HG03571 (cell line): ENCODE measurements at regions not wholly inside any gene's neighbourhood (a gene's known extent, or its start where the extent isn't known, plus 50 kb on each side); places are given as distances from the start of the nearest gene placed in this dataset.

Experiments used
- ATAC-seq: cut with Tn5 transposase; IDR thresholded peaks from one replicate; pipeline ENCODE4 v1.9.1; 2021; ENCODE audit not compliant: unreplicated experiment

- no peak for ATAC-seq
These were observed 251.7 kb downstream of the FZD1 start for GRCh38 chr7:91515961-91516360.

DNA sequence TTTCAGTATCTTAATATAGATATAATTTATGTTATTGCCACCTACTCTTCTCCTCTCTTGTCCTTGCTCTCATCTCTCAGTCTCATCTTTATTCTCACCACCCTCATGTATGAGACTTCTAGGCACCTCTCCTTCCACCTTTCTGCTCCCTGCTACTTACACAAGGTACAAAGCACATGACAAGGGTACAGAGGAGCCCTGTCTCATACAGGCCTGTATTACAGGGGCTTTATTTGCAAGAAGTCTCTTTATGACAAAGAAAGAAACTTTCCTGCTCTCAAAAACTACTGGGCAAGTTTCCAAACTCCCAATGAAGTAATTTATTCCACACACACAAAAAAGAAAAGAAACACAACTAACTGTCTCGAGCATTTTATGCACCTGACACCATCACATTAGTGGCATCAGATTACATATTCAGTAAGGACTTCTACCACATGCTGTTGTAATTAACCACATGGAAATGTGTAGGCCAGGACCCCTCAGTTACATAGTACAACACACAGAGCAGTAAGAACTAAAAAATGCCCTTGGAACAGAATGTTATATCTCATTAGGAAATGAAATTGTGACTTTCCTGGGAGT lies 253.1 kb downstream of the FZD1 start:
- no peak for ATAC-seq

DNA sequence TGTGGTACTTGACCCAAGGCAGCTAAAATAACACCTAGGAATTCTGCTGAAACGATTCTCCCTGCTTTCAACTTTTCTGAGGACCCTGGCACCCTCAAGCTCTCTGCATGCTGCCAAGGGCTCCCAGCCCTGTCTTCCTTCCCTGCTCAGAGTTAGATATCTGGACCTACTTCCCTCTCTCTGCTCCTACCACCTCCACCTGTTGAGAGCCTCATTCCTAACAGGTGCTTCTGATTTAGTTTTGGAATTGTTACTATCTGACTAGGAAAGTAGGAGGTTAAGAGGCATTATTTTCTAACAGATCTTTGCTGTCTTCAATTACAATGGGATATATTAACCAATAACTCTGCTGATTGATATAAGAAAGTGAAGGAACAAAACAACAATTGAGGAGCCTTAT lies 253.8 kb downstream of the FZD1 start:
- no peak for ATAC-seq

DNA sequence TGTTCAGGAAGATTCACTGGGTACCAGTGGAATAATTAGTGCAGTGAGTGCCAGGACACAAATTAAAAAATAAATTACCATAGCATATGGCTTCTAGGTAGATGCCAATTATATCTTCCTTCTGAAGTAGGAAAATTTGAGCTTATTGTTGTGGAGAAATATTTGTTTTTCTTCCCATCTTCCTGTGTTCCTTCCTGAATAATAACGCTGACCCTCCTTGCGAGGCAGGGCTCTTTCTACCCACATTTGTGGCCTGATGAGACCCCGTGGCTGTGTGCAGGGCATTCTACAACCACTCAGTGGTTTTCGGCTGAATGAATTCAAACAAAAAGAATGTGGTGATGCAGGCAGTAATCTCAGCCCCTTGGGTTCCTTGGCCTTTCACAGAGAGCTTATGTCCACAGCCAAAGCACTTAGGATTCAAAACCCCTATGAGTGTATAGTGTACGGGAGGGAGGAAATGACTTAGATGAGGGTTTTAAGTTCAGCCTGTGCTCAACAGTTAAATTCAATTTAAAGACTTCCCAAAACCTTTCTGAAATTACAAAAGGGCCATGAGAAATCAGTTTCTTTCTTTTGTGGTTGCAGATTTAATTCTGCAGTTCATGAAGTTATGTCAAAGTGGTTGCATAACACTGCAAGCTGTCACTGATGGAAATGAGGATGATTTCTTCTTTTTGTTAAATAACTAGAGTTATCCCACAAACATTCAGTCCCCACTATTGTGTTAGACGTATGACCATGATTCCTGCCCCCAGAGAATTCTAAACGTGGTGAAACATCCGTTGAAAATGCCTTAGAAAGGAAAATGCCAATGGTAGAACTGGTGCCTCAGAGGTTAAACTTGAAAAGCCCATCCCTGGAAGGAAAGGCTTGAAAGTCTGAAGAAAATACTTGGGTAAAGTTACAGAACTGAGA lies 255.3 kb downstream of the FZD1 start:
- no peak for ATAC-seq

- no peak for ATAC-seq
These were observed 256.4 kb downstream of the FZD1 start for GRCh38 chr7:91520645-91521044.

DNA sequence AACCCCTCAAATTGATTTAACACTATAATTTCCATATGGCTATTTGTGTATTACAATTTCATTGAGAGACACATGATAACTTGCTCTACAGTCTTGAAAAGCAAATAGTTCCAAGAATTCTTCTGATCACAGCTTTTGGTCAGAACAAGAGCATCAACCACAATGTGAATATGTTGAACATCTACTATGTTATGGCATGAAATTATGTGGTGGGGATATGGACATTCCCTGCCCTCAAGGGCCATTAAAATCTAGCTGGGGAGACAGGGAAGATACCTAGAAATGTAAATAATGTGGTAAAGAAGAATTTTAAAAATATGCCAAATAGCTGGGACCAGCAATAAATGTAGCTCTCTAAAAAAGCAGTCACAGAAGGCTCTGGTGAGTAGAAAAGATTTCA lies 262.2 kb downstream of the FZD1 start:
- ATAC-seq = no peak

DNA sequence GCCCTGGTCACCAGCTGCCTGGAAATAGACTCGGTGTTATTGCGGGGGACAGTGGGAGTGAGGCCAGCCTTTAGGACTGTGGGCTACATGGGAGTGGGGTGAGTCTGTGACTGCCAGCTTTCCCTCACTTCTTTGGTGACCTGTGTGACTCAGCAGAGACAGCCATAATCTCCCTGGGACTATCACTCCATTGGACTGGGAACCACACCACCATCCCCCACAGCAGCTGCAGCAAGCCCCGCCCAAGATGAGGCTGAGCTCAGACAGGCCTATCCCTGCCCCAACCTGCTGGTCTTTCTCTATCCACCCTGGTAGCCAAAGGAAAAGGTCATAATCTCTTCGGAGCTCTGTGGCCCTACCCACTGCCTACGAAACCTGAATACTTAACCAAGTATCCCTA lies 263.2 kb downstream of the FZD1 start:
- no peak for ATAC-seq

DNA sequence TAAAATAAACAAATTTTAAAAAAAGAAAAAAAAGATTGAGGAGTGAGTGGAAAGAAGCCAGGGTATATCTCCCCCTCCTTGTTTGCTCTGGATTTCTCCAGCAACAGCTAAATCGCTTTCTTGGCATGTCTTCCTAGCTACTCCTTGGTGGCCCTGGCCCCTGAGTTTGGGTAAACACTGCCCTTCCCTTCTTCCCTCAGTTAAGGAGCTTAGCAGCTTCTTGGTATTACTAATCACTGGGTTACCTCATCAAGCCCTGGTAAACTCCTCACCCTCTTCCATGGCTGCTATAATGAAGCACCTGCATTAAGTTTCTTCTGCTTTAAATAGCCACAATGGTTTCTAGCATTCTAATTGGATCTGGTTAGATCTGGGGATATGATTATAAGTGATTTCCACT lies 269.8 kb downstream of the FZD1 start:
- ATAC-seq = no peak

GRCh38 chr7:91537260-91538152 lies 273.3 kb downstream of the FZD1 start:
- no peak for ATAC-seq

DNA sequence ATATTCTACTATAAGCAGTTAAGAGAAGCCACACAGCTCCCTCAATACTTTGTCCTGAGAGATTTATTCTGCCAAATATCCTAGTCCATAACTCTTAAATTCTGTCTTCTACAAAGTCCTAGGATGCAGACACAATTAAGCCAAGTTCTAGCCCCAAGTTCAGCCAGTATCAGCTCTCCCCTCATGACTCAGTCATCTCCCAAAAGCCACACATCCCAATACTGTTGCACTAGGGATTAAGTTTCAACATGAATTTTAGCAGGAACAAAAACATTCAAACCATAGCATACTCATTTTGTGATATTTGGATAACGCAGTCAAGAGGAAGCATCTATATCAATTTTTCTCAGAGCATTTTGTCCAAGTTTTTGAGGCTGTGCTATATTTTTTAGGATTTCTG lies 277.4 kb downstream of the FZD1 start:
- ATAC-seq = no peak

DNA sequence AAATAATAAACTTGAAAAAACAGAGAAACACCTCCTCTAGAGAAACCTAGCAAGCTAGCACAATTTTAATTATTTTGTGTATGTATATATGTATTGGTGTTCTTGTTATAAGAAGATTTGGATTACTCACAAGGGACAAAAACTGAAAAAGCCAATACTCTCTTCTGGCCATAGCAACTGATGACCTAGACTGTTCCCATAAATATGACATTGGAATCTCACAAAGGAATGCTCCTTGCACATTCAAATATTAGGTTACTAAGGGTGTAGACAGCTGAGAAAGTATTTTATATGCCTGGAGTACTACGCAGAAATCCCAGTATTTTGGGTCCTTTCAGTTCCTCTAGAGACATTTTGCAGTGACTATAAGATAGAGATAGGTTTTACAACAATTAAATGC lies 279.4 kb downstream of the FZD1 start:
- no peak for ATAC-seq

DNA sequence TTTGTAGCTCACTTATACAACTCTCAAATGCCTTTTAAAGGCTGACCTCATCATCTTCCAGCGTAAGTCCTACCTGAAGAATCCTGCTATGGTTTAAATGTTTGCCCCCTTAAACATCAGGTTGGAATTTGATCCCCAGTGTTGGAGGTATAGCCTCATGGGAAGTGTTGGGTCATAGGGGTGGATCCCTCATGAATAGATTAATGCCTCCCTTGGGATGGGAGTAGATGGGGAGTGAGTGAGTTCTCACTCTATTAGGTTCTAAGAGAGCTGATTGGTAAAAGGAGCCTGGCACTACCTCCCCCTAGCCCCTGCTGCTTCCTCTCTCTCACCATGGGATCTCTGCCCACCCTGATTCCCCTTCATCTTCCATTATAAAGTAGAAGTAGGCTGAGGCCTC lies 285.6 kb downstream of the FZD1 start:
- no peak for ATAC-seq

- no peak for ATAC-seq
These were observed 286.7 kb downstream of the FZD1 start for GRCh38 chr7:91550931-91551330.

DNA sequence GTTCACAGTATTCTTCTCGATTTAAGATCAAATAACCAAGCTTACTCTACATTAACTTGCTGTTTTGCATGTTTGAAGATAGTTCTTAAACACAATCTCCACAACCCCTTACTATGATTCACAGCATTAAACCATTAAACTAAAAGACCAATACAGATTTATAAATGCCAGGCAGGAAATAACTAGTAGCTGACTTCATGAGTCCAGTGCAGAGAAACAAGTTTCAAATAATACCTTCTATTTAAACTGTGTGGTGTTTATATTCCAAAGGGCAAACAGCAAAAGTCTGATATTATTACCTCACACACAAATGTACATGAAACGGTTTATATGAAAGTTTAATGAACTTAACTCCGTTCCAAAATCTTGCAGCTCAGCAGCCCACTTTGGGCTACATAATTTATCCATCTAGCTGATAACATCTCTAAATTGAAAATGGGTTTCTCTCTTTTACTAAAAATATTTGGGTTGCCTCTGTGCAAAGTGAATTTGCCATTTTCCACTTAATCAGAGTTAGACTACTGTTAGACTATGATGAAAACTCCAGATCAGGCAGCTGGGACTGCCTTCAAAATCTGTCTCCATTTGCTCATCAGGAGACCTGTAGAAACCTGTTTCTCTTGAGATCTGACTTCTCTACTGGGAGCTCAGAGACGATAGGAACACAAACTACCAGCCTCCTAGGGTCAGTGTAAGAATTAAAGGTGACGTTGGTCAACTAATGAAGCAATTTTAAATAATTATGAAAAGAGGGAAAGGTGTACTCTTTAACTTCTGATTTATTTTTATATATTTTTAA lies 287.3 kb downstream of the FZD1 start:
- ATAC-seq = no peak

- ATAC-seq = no peak
These were observed 289.2 kb downstream of the FZD1 start for GRCh38 chr7:91553410-91553895.

DNA sequence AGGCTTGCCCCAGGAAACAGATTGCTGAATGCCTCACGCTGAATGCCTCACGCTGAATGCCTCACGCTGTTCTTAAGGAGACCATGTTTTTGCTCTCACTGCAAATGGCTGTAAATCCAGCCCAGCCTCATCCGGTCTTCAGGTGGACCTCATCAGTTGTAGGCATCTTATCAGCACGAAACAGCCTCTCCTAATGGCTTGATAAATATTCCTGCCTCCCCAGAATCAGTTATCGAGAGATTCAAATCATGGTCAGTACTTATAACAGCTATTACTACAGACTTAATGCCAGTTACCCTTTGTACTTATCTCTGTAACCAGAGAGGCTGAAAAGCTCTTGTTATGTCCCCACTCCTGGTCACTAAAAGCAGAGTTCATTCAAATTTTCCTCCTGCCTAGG lies 290.6 kb downstream of the FZD1 start:
- ATAC-seq = no peak

- ATAC-seq = no peak
These were observed 292.0 kb downstream of the FZD1 start for GRCh38 chr7:91556239-91556638.

DNA sequence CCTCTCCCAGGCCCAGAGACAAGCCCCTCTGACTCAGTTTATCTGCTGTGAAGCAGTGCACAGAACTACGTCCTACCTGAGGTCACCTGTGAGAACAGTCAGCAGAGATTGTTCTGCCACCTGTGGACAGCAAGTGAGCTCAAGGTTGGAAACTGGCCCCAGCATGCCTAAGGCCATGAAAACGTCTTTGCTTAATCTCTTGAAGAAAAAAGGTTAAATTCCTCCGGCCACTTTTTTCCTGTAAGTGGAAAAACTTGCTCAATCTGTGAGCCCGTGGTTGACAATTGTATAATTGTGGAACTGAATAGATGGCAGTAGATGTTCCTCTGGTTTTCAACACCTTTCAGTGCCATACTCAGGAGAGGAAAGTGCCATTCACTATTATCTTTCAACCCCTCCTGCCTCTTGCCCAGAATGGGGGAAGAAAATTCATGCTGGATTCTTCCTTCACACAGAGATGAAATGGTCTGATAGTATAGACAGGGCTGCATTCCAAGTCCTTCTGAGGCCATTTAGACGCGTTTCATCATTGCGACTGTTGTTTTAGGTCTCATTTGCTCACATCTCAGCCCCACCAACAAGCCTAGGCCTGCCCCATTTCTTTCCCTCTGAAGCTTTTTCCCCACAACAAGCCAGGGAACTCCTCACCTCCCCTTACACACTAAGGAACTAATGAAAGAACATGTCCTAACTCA lies 292.9 kb downstream of the FZD1 start:
- no peak for ATAC-seq

DNA sequence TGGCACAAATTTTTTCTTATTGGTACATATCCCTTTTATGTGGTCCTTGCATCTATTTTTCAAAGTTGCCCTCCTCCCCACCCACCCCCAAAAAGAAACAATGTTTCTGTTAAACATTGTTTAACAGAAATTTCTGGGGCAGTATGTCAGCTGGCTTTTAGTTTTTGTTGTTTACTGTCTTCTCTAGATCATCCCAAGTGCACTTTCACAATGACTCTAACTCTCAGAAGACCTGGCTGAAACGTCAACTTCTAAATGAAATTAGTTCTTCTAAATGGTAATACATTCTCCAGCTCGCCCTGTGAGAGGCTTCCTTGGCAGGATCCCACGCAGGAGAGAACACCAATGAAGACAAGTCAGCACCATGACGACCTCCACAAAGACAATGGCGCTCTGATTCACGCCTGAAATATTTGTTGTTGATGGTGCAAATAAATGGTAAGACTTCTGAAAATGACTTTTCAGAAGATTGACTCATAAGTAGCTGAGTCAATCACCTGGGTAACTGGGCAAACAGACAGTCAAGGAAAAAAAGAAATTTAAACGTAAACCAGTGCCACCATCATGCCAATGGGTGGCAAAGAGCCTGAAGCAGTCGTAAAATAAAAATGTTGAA lies 293.7 kb downstream of the FZD1 start:
- peak; percentile 81 for ATAC-seq

DNA sequence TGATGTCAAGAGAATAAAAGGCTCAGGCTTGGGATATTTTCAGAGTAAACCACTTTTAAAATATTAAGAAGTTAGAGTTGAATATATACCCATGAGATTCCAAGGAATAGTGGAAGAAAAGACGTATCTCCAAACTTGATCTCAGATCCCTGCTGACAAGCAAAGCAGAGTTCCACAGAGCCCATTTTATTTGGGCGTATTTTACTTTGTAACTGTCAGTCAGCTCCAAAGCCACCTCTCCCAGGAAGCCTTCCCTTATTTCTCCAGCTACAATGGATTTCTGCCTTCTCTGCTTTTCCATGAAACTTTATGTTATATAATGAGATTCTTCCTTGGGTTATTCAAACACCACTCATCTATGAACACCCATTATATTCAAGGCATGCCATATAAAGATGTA lies 295.7 kb downstream of the FZD1 start:
- no peak for ATAC-seq
